ENCODE measurements at regions not wholly inside any gene's neighbourhood (a gene's known extent, or its start where the extent isn't known, plus 50 kb on each side); places are given as distances from the start of the nearest gene placed in this dataset.

DNA sequence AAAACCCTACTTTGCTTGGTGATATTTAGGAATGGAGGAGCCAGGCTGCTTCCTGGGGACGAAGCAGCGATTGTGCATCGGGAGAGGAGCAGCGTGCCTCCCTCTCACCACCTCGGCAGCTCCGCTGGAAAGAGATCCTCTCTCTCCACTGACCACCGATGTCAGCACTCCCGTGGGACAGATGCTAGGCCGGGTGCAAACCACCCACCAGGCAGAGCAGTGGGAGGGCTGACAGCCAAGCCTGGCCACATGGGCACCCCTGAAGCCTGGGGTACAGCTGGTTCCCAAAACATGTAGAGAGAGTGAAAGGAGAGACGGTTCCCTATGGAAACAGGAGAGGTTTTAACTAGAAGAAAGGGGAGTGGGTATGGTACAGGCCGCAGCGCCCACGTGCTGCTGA, 220.0 kb downstream of the ANKRD60 start (continued):
- TF ChIP-seq SUZ12 (IDR thresholded peaks at IDR 0.05; ENCODE audit: low read length) (no peak), GABPA (IDR thresholded peaks at IDR 0.05; ENCODE audit: borderline replicate concordance, insufficient read depth, low read length) (no peak), CBX8 (IDR thresholded peaks at IDR 0.05; ENCODE audit: borderline replicate concordance, low read depth, low read length) (no peak)
- TF ChIP-seq, protein P1, sequence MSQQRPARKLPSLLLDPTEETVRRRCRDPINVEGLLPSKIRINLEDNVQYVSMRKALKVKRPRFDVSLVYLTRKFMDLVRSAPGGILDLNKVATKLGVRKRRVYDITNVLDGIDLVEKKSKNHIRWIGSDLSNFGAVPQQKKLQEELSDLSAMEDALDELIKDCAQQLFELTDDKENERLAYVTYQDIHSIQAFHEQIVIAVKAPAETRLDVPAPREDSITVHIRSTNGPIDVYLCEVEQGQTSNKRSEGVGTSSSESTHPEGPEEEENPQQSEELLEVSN (IDR thresholded peaks at IDR 0.05) = no peak

Data from H1 (cell line).